Erythroblast (primary cell): ENCODE measurements at regions not wholly inside any gene's neighbourhood (a gene's known extent, or its start where the extent isn't known, plus 50 kb on each side); places are given as distances from the start of the nearest gene placed in this dataset.

Experiments
- GATA1 ChIP-seq: IDR thresholded peaks from 2 replicates; pipeline ENCODE4 v1.6.1; 2011; ENCODE audit warnings: low read depth, mild to moderate bottlenecking, control low read depth, low read length, moderate library complexity
- POLR2A ChIP-seq: IDR thresholded peaks from 2 replicates; pipeline ENCODE4 v1.6.1; 2011; ENCODE audit warnings: mild to moderate bottlenecking, low read length

DNA sequence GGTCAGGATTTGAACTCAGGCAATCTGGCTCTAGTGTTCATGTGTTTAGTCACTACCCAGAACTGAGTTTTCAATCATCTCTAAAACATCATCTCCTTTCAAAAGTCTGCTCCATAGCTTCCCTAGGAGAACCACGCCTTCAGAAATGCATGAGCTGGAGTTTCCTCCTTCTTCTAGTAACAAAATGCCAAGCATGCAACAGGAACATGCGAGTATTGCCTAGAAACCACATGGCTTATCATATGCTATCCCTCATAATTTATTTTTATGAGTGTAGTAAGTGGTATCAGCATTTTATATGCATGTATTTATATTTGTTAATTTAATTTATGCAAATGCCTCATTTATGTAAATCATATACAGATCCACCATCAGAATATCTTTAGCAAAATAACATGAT is 170.9 kb downstream of the RAB11FIP2 start:
- TF ChIP-seq POLR2A (no peak), GATA1 (no peak)
